GM18502 (cell line): ENCODE measurements at regions not wholly inside any gene's neighbourhood (a gene's known extent, or its start where the extent isn't known, plus 50 kb on each side); places are given as distances from the start of the nearest gene placed in this dataset.

ENCODE experiments used
- ATAC-seq: cut with Tn5 transposase; IDR thresholded peaks from one replicate; pipeline ENCODE4 v1.9.1; 2021; ENCODE audit warnings: mild to moderate bottlenecking; ENCODE audit not compliant: unreplicated experiment, poor library complexity

GRCh38 chr2:65724336-65724735, 291.9 kb upstream of the SPRED2 start:
- ATAC-seq = no peak

GRCh38 chr2:65722028-65722778, 289.8 kb upstream of the SPRED2 start:
- no peak for ATAC-seq

- no peak for ATAC-seq
These were observed 284.3 kb upstream of the SPRED2 start for GRCh38 chr2:65716698-65717097.

GRCh38 chr2:65715323-65715722, 282.9 kb upstream of the SPRED2 start:
- no peak for ATAC-seq

GRCh38 chr2:65714866-65715265, 282.5 kb upstream of the SPRED2 start:
- no peak for ATAC-seq

GRCh38 chr2:65711863-65712262, 279.5 kb upstream of the SPRED2 start:
- ATAC-seq = no peak

GRCh38 chr2:65710779-65711295, 278.4 kb upstream of the SPRED2 start:
- peak; percentile 60 for ATAC-seq

- no peak for ATAC-seq
These were observed 278.0 kb upstream of the SPRED2 start for GRCh38 chr2:65710356-65710755.

- ATAC-seq = no peak
These were observed 275.7 kb upstream of the SPRED2 start for GRCh38 chr2:65708086-65708485.

- no peak for ATAC-seq
These were observed 274.0 kb upstream of the SPRED2 start for GRCh38 chr2:65706411-65706810.

GRCh38 chr2:65701191-65701590, 268.8 kb upstream of the SPRED2 start:
- no peak for ATAC-seq

- no peak for ATAC-seq
These were observed 268.3 kb upstream of the SPRED2 start for GRCh38 chr2:65700720-65701119.

GRCh38 chr2:65700004-65700651, 267.7 kb upstream of the SPRED2 start:
- no peak for ATAC-seq

- no peak for ATAC-seq
These were observed 259.4 kb upstream of the SPRED2 start for GRCh38 chr2:65691816-65692215.

GRCh38 chr2:65688141-65688886, 255.9 kb upstream of the SPRED2 start:
- no peak for ATAC-seq

GRCh38 chr2:65687614-65688013, 255.2 kb upstream of the SPRED2 start:
- ATAC-seq = no peak

GRCh38 chr2:65686928-65687521, 254.6 kb upstream of the SPRED2 start:
- ATAC-seq = no peak

GRCh38 chr2:65681503-65681902, 249.1 kb upstream of the SPRED2 start:
- no peak for ATAC-seq

- no peak for ATAC-seq
These were observed 246.5 kb upstream of the SPRED2 start for GRCh38 chr2:65678779-65679391.

- ATAC-seq = no peak
These were observed 243.0 kb upstream of the SPRED2 start for GRCh38 chr2:65675350-65675749.
